HepG2 (cell line): ENCODE measurements at regions not wholly inside any gene's neighbourhood (a gene's known extent, or its start where the extent isn't known, plus 50 kb on each side); places are given as distances from the start of the nearest gene placed in this dataset.

Experiments
- GTF2F1 ChIP-seq: fragments of 150-350 bp; IDR thresholded peaks from 2 replicates; pipeline ENCODE4 v1.6.1; 2014; ENCODE audit warnings: low read length
- IKZF1 ChIP-seq: fragments of 450-650 bp; IDR thresholded peaks from 2 replicates; pipeline ENCODE4 v1.7.1; 2016
- JDP2 ChIP-seq: sonication (generic); formaldehyde crosslinking; IDR thresholded peaks from 2 replicates; pipeline ENCODE4 v1.8.1; 2022; ENCODE audit warnings: missing genetic modification reagents, borderline replicate concordance
- KDM5A ChIP-seq: fragments of 200-600 bp; sonication (generic); IDR thresholded peaks from 2 replicates; pipeline ENCODE4 v1.7.0; 2018; ENCODE audit warnings: antibody characterized with exemption, mild to moderate bottlenecking, low read length, borderline replicate concordance
- NKX3-1 ChIP-seq: sonication (generic); formaldehyde crosslinking; IDR thresholded peaks from 2 replicates; pipeline ENCODE4 v1.5.0; 2020; ENCODE audit warnings: missing genetic modification reagents
- PHF21A ChIP-seq: sonication (generic); formaldehyde crosslinking; IDR thresholded peaks from 2 replicates; pipeline ENCODE4 v1.5.0; 2020; ENCODE audit warnings: mild to moderate bottlenecking, missing genetic modification reagents
- SALL2 ChIP-seq: sonication (generic); formaldehyde crosslinking; IDR thresholded peaks from 2 replicates; pipeline ENCODE4 v1.8.1; 2023; ENCODE audit warnings: mild to moderate bottlenecking, missing genetic modification reagents, inconsistent platforms
- SNAPC2 ChIP-seq: sonication (generic); formaldehyde crosslinking; IDR thresholded peaks from 2 replicates; pipeline ENCODE4 v1.8.1; 2022; ENCODE audit warnings: mild to moderate bottlenecking, missing genetic modification reagents
- TEAD3 ChIP-seq: optimal IDR thresholded peaks from 2 replicates; pipeline ENCODE3; 2016; ENCODE audit warnings: borderline replicate concordance
- ZBTB1 ChIP-seq: sonication (generic); formaldehyde crosslinking; IDR thresholded peaks from 2 replicates; pipeline ENCODE4 v1.4.0; 2020; ENCODE audit warnings: missing genetic modification reagents, borderline replicate concordance
- ZFP41 ChIP-seq: sonication (generic); formaldehyde crosslinking; IDR thresholded peaks from 2 replicates; pipeline ENCODE4 v1.4.0; 2020; ENCODE audit warnings: mild to moderate bottlenecking, missing genetic modification reagents, borderline replicate concordance
- ZNF446 ChIP-seq: sonication (generic); formaldehyde crosslinking; IDR thresholded peaks from 2 replicates; pipeline ENCODE4 v1.5.0; 2020; ENCODE audit warnings: mild to moderate bottlenecking, missing genetic modification reagents
- ZNF563 ChIP-seq: sonication (generic); formaldehyde crosslinking; IDR thresholded peaks from 2 replicates; pipeline ENCODE4 v1.8.0; 2022; ENCODE audit warnings: mild to moderate bottlenecking, moderate library complexity, missing genetic modification reagents
- ZNF572 ChIP-seq: sonication (generic); formaldehyde crosslinking; IDR thresholded peaks from 2 replicates; pipeline ENCODE4 v1.5.1; 2020; ENCODE audit warnings: mild to moderate bottlenecking, missing genetic modification reagents
- ZSCAN31 ChIP-seq: sonication (generic); formaldehyde crosslinking; IDR thresholded peaks from 2 replicates; pipeline ENCODE4 v1.5.0; 2020; ENCODE audit warnings: low read depth, mild to moderate bottlenecking, missing genetic modification reagents
- ZSCAN9 ChIP-seq: IDR thresholded peaks from 2 replicates; pipeline ENCODE4 v1.6.1; 2016; ENCODE audit warnings: borderline replicate concordance
- TF ChIP-seq, protein P1 (sequence below): IDR thresholded peaks from 2 replicates; pipeline ENCODE4 v1.4.0; 2020; ENCODE audit warnings: mild to moderate bottlenecking, missing genetic modification reagents
- TF ChIP-seq, protein P2 (sequence below): sonication (generic); formaldehyde crosslinking; IDR thresholded peaks from 2 replicates; pipeline ENCODE4 v1.4.0; 2020; ENCODE audit warnings: missing genetic modification reagents, mild to moderate bottlenecking, borderline replicate concordance
- TF ChIP-seq, protein P3 (sequence below): sonication (generic); formaldehyde crosslinking; IDR thresholded peaks from 2 replicates; pipeline ENCODE4 v1.4.0; 2020; ENCODE audit warnings: missing genetic modification reagents
- TF ChIP-seq, protein P4 (sequence below): IDR thresholded peaks from 2 replicates; pipeline ENCODE4 v1.6.1; 2016; ENCODE audit warnings: low read depth, control low read depth

DNA sequence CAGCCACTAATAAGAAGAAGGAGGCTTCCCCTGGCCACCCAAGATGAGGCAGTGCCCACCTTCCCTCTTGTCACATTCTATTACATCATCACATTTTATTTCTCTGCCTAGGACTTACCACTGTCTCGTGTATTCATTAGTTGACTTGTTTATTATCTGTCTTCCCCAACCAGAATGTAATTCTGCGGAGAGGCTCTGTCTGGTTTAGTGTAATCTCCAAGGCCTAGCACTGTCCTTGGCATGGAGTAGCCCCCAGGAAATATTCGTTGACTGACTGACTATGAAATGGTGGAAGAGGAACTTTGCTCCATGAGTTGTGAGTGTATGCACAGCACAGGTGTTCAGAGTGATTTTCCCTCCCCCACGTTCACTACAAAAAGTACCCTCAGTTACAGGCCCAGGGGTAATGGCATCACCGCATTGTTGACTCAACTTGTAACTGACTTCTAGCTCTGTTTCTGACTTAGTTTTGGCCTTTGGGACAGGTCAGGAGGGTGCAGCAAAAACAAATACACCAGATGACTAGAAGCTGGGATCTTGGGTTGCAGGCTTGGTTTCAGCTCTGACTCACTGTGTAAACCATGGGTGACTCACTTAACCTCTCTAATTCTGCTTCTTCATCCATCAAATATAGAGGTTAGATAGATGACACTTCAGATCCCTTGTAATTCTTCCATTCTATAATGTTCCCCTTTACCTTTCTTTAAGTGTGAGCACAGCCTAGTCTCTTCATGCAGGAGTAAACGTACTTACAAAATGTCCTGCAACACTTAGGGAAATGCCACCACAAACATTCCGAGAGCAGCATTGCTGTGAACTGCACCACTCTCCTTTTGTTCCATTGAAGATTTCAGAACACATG is 229.7 kb downstream of the KCNRG start (continued):
- TF ChIP-seq, protein P1, sequence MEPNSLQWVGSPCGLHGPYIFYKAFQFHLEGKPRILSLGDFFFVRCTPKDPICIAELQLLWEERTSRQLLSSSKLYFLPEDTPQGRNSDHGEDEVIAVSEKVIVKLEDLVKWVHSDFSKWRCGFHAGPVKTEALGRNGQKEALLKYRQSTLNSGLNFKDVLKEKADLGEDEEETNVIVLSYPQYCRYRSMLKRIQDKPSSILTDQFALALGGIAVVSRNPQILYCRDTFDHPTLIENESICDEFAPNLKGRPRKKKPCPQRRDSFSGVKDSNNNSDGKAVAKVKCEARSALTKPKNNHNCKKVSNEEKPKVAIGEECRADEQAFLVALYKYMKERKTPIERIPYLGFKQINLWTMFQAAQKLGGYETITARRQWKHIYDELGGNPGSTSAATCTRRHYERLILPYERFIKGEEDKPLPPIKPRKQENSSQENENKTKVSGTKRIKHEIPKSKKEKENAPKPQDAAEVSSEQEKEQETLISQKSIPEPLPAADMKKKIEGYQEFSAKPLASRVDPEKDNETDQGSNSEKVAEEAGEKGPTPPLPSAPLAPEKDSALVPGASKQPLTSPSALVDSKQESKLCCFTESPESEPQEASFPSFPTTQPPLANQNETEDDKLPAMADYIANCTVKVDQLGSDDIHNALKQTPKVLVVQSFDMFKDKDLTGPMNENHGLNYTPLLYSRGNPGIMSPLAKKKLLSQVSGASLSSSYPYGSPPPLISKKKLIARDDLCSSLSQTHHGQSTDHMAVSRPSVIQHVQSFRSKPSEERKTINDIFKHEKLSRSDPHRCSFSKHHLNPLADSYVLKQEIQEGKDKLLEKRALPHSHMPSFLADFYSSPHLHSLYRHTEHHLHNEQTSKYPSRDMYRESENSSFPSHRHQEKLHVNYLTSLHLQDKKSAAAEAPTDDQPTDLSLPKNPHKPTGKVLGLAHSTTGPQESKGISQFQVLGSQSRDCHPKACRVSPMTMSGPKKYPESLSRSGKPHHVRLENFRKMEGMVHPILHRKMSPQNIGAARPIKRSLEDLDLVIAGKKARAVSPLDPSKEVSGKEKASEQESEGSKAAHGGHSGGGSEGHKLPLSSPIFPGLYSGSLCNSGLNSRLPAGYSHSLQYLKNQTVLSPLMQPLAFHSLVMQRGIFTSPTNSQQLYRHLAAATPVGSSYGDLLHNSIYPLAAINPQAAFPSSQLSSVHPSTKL, result peak; percentile 98
- TF ChIP-seq JDP2 (CRISPR knock-in tag), result no peak
- TF ChIP-seq ZFP41 (CRISPR knock-in tag), result no peak; the same call in 1 of the 2 replicates
- no peak for TF ChIP-seq ZNF563 (CRISPR knock-in tag)
- TF ChIP-seq IKZF1, result no peak
- TF ChIP-seq, protein P2, sequence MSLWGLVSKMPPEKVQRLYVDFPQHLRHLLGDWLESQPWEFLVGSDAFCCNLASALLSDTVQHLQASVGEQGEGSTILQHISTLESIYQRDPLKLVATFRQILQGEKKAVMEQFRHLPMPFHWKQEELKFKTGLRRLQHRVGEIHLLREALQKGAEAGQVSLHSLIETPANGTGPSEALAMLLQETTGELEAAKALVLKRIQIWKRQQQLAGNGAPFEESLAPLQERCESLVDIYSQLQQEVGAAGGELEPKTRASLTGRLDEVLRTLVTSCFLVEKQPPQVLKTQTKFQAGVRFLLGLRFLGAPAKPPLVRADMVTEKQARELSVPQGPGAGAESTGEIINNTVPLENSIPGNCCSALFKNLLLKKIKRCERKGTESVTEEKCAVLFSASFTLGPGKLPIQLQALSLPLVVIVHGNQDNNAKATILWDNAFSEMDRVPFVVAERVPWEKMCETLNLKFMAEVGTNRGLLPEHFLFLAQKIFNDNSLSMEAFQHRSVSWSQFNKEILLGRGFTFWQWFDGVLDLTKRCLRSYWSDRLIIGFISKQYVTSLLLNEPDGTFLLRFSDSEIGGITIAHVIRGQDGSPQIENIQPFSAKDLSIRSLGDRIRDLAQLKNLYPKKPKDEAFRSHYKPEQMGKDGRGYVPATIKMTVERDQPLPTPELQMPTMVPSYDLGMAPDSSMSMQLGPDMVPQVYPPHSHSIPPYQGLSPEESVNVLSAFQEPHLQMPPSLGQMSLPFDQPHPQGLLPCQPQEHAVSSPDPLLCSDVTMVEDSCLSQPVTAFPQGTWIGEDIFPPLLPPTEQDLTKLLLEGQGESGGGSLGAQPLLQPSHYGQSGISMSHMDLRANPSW (CRISPR knock-in tag), result peak; percentile 79; the same call in 1 of the 2 replicates
- no peak for TF ChIP-seq GTF2F1
- TF ChIP-seq ZNF572 (CRISPR knock-in tag), result no peak
- TF ChIP-seq, protein P3, sequence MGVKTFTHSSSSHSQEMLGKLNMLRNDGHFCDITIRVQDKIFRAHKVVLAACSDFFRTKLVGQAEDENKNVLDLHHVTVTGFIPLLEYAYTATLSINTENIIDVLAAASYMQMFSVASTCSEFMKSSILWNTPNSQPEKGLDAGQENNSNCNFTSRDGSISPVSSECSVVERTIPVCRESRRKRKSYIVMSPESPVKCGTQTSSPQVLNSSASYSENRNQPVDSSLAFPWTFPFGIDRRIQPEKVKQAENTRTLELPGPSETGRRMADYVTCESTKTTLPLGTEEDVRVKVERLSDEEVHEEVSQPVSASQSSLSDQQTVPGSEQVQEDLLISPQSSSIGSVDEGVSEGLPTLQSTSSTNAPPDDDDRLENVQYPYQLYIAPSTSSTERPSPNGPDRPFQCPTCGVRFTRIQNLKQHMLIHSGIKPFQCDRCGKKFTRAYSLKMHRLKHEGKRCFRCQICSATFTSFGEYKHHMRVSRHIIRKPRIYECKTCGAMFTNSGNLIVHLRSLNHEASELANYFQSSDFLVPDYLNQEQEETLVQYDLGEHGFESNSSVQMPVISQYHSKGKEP (CRISPR knock-in tag), result no peak
- TF ChIP-seq ZSCAN31, result 0 out of 2 replicates have a peak, but pooled peaks have one; percentile 46
- peak; percentile 70; the same call in 1 of the 2 replicates for TF ChIP-seq SALL2 (CRISPR knock-in tag)
- peak; percentile 30; the same call in 1 of the 2 replicates for TF ChIP-seq NKX3-1 (CRISPR knock-in tag)
- TF ChIP-seq, protein P4, sequence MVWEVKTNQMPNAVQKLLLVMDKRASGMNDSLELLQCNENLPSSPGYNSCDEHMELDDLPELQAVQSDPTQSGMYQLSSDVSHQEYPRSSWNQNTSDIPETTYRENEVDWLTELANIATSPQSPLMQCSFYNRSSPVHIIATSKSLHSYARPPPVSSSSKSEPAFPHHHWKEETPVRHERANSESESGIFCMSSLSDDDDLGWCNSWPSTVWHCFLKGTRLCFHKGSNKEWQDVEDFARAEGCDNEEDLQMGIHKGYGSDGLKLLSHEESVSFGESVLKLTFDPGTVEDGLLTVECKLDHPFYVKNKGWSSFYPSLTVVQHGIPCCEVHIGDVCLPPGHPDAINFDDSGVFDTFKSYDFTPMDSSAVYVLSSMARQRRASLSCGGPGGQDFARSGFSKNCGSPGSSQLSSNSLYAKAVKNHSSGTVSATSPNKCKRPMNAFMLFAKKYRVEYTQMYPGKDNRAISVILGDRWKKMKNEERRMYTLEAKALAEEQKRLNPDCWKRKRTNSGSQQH, result peak; percentile 92; the same call in 1 of the 2 replicates
- TF ChIP-seq KDM5A, result no peak
- no peak for TF ChIP-seq ZNF446 (CRISPR knock-in tag)
- TF ChIP-seq PHF21A (CRISPR knock-in tag), result peak; percentile 99
- TF ChIP-seq SNAPC2 (CRISPR knock-in tag), result no peak
- TF ChIP-seq ZBTB1 (CRISPR knock-in tag), result no peak; the same call in 1 of the 2 replicates
- peak; percentile 80 for TF ChIP-seq TEAD3 (CRISPR knock-in tag)
- peak; percentile 85; the same call in 1 of the 2 replicates for TF ChIP-seq ZSCAN9 (CRISPR knock-in tag)
